CD14-positive monocyte (primary cell): ENCODE measurements at regions not wholly inside any gene's neighbourhood (a gene's known extent, or its start where the extent isn't known, plus 50 kb on each side); places are given as distances from the start of the nearest gene placed in this dataset.

Experiments used
- DNase-seq, 3 donors: peaks; one replicate each; pipeline ENCODE4 v3.0.0-alpha.2; 2011 to 2022
- H2AFZ ChIP-seq: 2 replicates; pipeline ENCODE4 v1.6.0; 2012; ENCODE audit warnings: mild to moderate bottlenecking, low read depth, low read length, inconsistent platforms; ENCODE audit not compliant: insufficient read depth, poor library complexity, severe bottlenecking
- H3K27ac ChIP-seq, 2 donors: 1 replicate in 1 of 2; 2 replicates in 1 of 2; pipeline ENCODE4 v1.5.1; 2012 to 2013; ENCODE audit warnings: low read length in 2 of 2, control low read depth in 1 of 2, inconsistent platforms in 1 of 2, low read depth in 1 of 2, mild to moderate bottlenecking in 1 of 2
- H3K27me3 ChIP-seq, 2 donors: one replicate each; pipeline versions ENCODE4 v1.6.0 to v1.6.1; 2011 to 2013; ENCODE audit warnings: low read length in 2 of 2; ENCODE audit not compliant: control insufficient read depth in 2 of 2, insufficient read depth in 2 of 2
- H3K36me3 ChIP-seq, 2 donors: replicated peaks in 1 of 2; 1 replicate in 1 of 2; 2 replicates in 1 of 2; pipeline versions ENCODE4 v1.5.1 to v1.6.1; 2012 to 2013; ENCODE audit warnings: low read length in 2 of 2, control low read depth in 1 of 2, inconsistent platforms in 1 of 2, mild to moderate bottlenecking in 1 of 2; ENCODE audit not compliant: insufficient read depth in 2 of 2, control insufficient read depth in 1 of 2
- H3K4me1 ChIP-seq, 2 donors: 1 replicate in 1 of 2; 2 replicates in 1 of 2; pipeline versions ENCODE4 v1.5.1 to v1.6.1; 2012 to 2013; ENCODE audit warnings: low read length in 2 of 2, control low read depth in 1 of 2, inconsistent platforms in 1 of 2, mild to moderate bottlenecking in 1 of 2, moderate library complexity in 1 of 2; ENCODE audit not compliant: insufficient read depth in 2 of 2, control insufficient read depth in 1 of 2
- H3K4me2 ChIP-seq: replicated peaks from 2 replicates; pipeline ENCODE3; 2012; ENCODE audit warnings: low read length, moderate library complexity, mild to moderate bottlenecking; ENCODE audit not compliant: poor library complexity, severe bottlenecking; ENCODE audit errors: extremely low read depth
- H3K4me3 ChIP-seq, 3 experiments: fragments of 200-600 bp in 1 of 3; sonication (generic) in 1 of 3; replicated peaks in 1 of 3; 1 replicate in 2 of 3; 2 replicates in 1 of 3; pipeline ENCODE4 v1.5.1; 2011 to 2013; ENCODE audit warnings: low read length in 3 of 3, mild to moderate bottlenecking in 3 of 3, control low read depth in 2 of 3, low read depth in 2 of 3, inconsistent platforms in 1 of 3, moderate library complexity in 1 of 3
- H3K79me2 ChIP-seq: 2 replicates; pipeline ENCODE4 v1.6.0; 2012; ENCODE audit warnings: mild to moderate bottlenecking, control low read depth, inconsistent platforms, low read length, moderate library complexity; ENCODE audit not compliant: insufficient read depth
- H3K9ac ChIP-seq: 2 replicates; pipeline ENCODE4 v1.6.0; 2017; ENCODE audit warnings: low read length, mild to moderate bottlenecking; ENCODE audit not compliant: insufficient read depth, poor library complexity, severe bottlenecking
- H3K9me3 ChIP-seq, 2 donors: replicated peaks in 1 of 2; 1 replicate in 1 of 2; 2 replicates in 1 of 2; pipeline versions ENCODE4 v1.5.1 to v1.6.1; 2012 to 2013; ENCODE audit warnings: low read length in 2 of 2, control low read depth in 1 of 2; ENCODE audit not compliant: control insufficient read depth in 1 of 2, insufficient read depth in 1 of 2
- H4K20me1 ChIP-seq: 2 replicates; pipeline ENCODE4 v1.6.0; 2012; ENCODE audit warnings: mild to moderate bottlenecking, low read length, control low read depth, moderate library complexity; ENCODE audit not compliant: insufficient read depth
- H3K27ac Mint-ChIP-seq, 7 donors: one replicate each; pipeline ENCODE4 v1.8.0; 2020; ENCODE audit warnings: mild to moderate bottlenecking in 7 of 7, mixed read lengths in 7 of 7, moderate library complexity in 6 of 7, inconsistent platforms in 2 of 7
- H3K27me3 Mint-ChIP-seq, 3 donors: one replicate each; pipeline ENCODE4 v1.8.0; 2021 to 2022; ENCODE audit warnings: low read depth in 3 of 3, mild to moderate bottlenecking in 3 of 3, mixed read lengths in 3 of 3, moderate library complexity in 3 of 3, inconsistent platforms in 1 of 3
- H3K36me3 Mint-ChIP-seq, 2 donors: one replicate each; pipeline ENCODE4 v1.8.0; 2020; ENCODE audit warnings: mixed read lengths in 2 of 2, inconsistent platforms in 1 of 2, mild to moderate bottlenecking in 1 of 2
- H3K4me1 Mint-ChIP-seq: one replicate; pipeline ENCODE4 v1.8.0; 2020; ENCODE audit warnings: mild to moderate bottlenecking, mixed read lengths
- H3K4me3 Mint-ChIP-seq, 2 donors: one replicate each; pipeline ENCODE4 v1.8.0; 2020; ENCODE audit warnings: mild to moderate bottlenecking in 2 of 2, mixed read lengths in 2 of 2, moderate library complexity in 1 of 2
- H3K9me3 Mint-ChIP-seq, 7 donors: one replicate each; pipeline ENCODE4 v1.8.0; 2020 to 2022; ENCODE audit warnings: mixed read lengths in 7 of 7, mild to moderate bottlenecking in 6 of 7, moderate library complexity in 6 of 7, inconsistent platforms in 2 of 7
- WGBS: methylation state at CpG from one replicate; pipeline ENCODE4 v1.1.5; 2013; ENCODE audit warnings: missing lambda C conversion rate; ENCODE audit not compliant: insufficient coverage; 5-methylcytosine and 5-hydroxymethylcytosine counted together
- intact Hi-C, 2 donors: fragments of 100-400 bp; cut with micrococcal nuclease; formaldehyde crosslinking; loops; one replicate each; pipeline versions ENCODE4 v1.15.0 to v1.15.1; 2023
- TF ChIP-seq, protein P1 (sequence below): fragments of 200-600 bp; IDR thresholded peaks from one replicate; pipeline ENCODE4 v1.8.0; 2022; ENCODE audit warnings: antibody characterized with exemption, mild to moderate bottlenecking

DNA sequence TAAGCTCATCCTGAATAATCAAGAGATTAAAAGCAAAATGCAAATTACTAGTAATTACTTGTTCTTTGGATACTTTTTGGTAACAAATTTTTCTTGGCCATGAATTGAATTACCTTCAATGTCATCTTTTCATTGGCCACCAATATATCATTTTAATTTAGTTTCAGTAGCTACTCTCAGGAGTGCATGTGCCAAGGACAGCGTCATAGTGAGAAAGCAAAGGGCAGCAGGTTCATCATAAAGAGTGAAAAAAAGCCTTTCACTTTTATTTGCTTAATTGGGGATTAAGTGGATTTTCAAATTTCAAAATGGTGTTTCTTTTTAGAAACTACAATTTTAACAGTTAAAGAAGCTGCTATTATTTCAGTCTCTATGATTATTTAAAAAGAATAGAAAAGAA lies 815.2 kb downstream of the NR4A2 start:
- peaks cover 0 to 3% (median 0%) of the 10 kb centered on the region in 7 donors for H3K9me3 Mint-ChIP-seq
- Histone ChIP-seq H3K9ac (no peak overlapping the region), H3K4me2 (no peak overlapping the region), H3K27ac (no peak overlapping the region), H3K27me3 (no peaks in the 10 kb centered on the region), H3K4me1 (no peaks in the 10 kb centered on the region), H3K9me3 (no peaks in the 10 kb centered on the region), H2AFZ (no peak overlapping the region), H3K79me2 (no peaks in the 10 kb centered on the region), H3K4me3 (no peak overlapping the region), H4K20me1 (no peaks in the 10 kb centered on the region), H3K36me3 (no peaks in the 10 kb centered on the region)
- peaks cover 0 to 1% (median 0%) of the 10 kb centered on the region in 3 donors for H3K27me3 Mint-ChIP-seq
- no peak overlapping the region for H3K4me3 Mint-ChIP-seq
- no peaks in the 10 kb centered on the region for H3K36me3 Mint-ChIP-seq
- no peaks in the 10 kb centered on the region for H3K4me1 Mint-ChIP-seq
- no peak for DNase-seq
- TF ChIP-seq, protein P1, sequence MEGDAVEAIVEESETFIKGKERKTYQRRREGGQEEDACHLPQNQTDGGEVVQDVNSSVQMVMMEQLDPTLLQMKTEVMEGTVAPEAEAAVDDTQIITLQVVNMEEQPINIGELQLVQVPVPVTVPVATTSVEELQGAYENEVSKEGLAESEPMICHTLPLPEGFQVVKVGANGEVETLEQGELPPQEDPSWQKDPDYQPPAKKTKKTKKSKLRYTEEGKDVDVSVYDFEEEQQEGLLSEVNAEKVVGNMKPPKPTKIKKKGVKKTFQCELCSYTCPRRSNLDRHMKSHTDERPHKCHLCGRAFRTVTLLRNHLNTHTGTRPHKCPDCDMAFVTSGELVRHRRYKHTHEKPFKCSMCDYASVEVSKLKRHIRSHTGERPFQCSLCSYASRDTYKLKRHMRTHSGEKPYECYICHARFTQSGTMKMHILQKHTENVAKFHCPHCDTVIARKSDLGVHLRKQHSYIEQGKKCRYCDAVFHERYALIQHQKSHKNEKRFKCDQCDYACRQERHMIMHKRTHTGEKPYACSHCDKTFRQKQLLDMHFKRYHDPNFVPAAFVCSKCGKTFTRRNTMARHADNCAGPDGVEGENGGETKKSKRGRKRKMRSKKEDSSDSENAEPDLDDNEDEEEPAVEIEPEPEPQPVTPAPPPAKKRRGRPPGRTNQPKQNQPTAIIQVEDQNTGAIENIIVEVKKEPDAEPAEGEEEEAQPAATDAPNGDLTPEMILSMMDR = no peak
- intact Hi-C loops = no loop called here
- WGBS = no CpG with 5 or more reads among the region's 1 CpG
- H3K27ac Mint-ChIP-seq = no peak overlapping the region

DNA sequence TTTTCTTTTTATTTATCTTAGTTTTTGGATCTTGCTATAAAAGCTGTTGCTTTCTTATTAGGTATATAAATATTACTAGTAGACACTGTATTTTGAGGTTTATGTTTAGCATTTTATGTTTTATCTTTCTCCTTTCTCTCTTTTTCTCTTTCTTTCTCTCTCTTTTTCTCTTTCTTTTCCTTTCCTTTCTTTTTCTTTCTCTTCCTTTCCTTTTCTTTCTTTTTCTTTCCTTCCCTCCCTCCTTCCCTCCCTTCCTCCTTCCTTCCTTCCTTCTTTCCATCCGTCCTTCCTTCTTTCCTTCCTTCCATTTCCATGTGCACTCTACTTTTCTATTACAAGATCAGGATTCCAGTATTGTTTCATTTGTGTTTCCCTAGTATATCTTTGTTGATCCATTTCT lies 814.8 kb downstream of the KCNJ3 start:
- TF ChIP-seq, protein P1 = peak; percentile 10

More for the DNA sequence above, 814.8 kb downstream of the KCNJ3 start:
- Histone ChIP-seq H3K9me3 (no peaks in the 10 kb centered on the region), H3K27ac (no peak overlapping the region), H2AFZ (no peak overlapping the region), H3K4me1 (no peaks in the 10 kb centered on the region), H3K27me3 (no peaks in the 10 kb centered on the region), H4K20me1 (no peaks in the 10 kb centered on the region), H3K4me3 (no peak overlapping the region), H3K36me3 (no peaks in the 10 kb centered on the region), H3K9ac (no peak overlapping the region), H3K79me2 (no peaks in the 10 kb centered on the region), H3K4me2 (no peak overlapping the region)
- no peaks in the 10 kb centered on the region for H3K4me1 Mint-ChIP-seq
- H3K4me3 Mint-ChIP-seq = no peak overlapping the region
- intact Hi-C loops = no loop called here
- no peaks in the 10 kb centered on the region for H3K36me3 Mint-ChIP-seq
- H3K27ac Mint-ChIP-seq = no peak overlapping the region
- DNase-seq = no peak
- peaks cover 0 to 3% (median 0%) of the 10 kb centered on the region in 7 donors for H3K9me3 Mint-ChIP-seq
- no CpG with 5 or more reads among the region's 1 CpG for WGBS
- peaks cover 0 to 1% (median 0%) of the 10 kb centered on the region in 3 donors for H3K27me3 Mint-ChIP-seq
